Upper lobe of left lung (tissue), 6 donors: ENCODE measurements at regions not wholly inside any gene's neighbourhood (a gene's known extent, or its start where the extent isn't known, plus 50 kb on each side); places are given as distances from the start of the nearest gene placed in this dataset.

Source experiments
- ATAC-seq, 2 donors: fragments of 200-7000 bp; cut with Tn5 transposase; one replicate each; pipeline ENCODE4 v1.9.1; 2022; ENCODE audit warnings: mild to moderate bottlenecking in 2 of 2, moderate library complexity in 2 of 2; ENCODE audit not compliant: low FRiP score in 2 of 2
- DNase-seq, 2 donors: peaks; one replicate each; pipeline ENCODE4 v3.0.0-alpha.2; 2019 to 2020
- H3K27ac ChIP-seq, 4 donors: fragments of 200-600 bp; sonication (generic); one replicate each; pipeline ENCODE4 v1.5.1; 2016 to 2019
- H3K27me3 ChIP-seq, 4 donors: fragments of 200-600 bp; sonication (generic); one replicate each; pipeline ENCODE4 v1.5.1; 2017 to 2019
- H3K36me3 ChIP-seq, 4 donors: fragments of 200-600 bp; sonication (generic); one replicate each; pipeline ENCODE4 v1.5.1; 2016 to 2019
- H3K4me1 ChIP-seq, 4 donors: fragments of 200-600 bp; sonication (generic); one replicate each; pipeline ENCODE4 v1.5.1; 2018 to 2019
- H3K4me3 ChIP-seq, 4 donors: fragments of 200-600 bp; sonication (generic); one replicate each; pipeline ENCODE4 v1.5.1; 2017 to 2019; ENCODE audit warnings: mild to moderate bottlenecking in 2 of 4, moderate library complexity in 1 of 4
- H3K9me3 ChIP-seq, 4 donors: fragments of 200-600 bp; sonication (generic); one replicate each; pipeline ENCODE4 v1.5.1; 2018 to 2019
- CTCF ChIP-seq, 6 experiments: fragments of 450-650 bp in 4 of 6; fragments of 200-600 bp in 2 of 6; sonication (generic) in 2 of 6; IDR thresholded peaks; one replicate each; pipeline ENCODE4 v1.5.1; 2016 to 2019; ENCODE audit warnings: antibody characterized with exemption in 6 of 6
- EP300 ChIP-seq, 4 donors: sonication (generic); formaldehyde crosslinking; IDR thresholded peaks; one replicate each; pipeline ENCODE4 v1.5.1; 2017; ENCODE audit warnings: antibody characterized with exemption in 4 of 4, control low read depth in 2 of 4
- POLR2A ChIP-seq, 4 donors: fragments of 450-650 bp; IDR thresholded peaks; one replicate each; pipeline ENCODE4 v1.5.1; 2016 to 2017; ENCODE audit warnings: antibody characterized with exemption in 4 of 4, mild to moderate bottlenecking in 2 of 4
- POLR2AphosphoS5 ChIP-seq, 2 donors: sonication (generic); formaldehyde crosslinking; IDR thresholded peaks; one replicate each; pipeline ENCODE4 v1.5.1; 2017; ENCODE audit warnings: antibody characterized with exemption in 2 of 2
- WGBS, 2 donors: methylation state at CpG; one replicate each; pipeline ENCODE4 v1.1.5; 2017 to 2018; 5-methylcytosine and 5-hydroxymethylcytosine counted together
- donor health status: DM: no; HTN: no; CAD: no; lungs with moderate emphysema.
- donor health status: DM: no; HTN: yes; CAD: no; lungs with severe emphysema.

DNA sequence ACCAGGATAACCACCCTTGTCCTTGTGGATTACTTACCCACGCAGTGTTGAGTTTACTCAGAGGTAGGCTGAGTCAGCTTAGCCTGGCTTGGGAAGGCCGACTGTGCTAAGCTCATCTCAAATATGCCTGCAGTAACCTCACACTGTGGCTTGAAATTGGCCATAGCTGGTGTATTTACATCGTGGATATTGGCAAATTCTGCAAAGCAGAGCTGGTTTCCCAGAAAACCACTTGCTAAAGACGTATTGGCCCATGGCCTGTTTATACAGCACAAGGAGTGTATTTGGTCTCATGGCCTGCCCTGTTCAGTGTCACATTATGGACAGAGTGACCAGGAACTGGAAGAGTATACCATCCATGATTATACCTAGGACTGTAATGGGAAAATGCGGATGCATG is 170.5 kb upstream of the UBE3A start:
- peak in 1 of 2 donors; percentile 52 for DNase-seq
- Histone ChIP-seq H3K4me3 (no peak overlapping the region), H3K36me3 (no peaks in the 10 kb centered on the region), H3K4me1 (no peaks in the 10 kb centered on the region), H3K27me3 (no peaks in the 10 kb centered on the region), H3K27ac (no peak overlapping the region), H3K9me3 (no peaks in the 10 kb centered on the region)
- TF ChIP-seq EP300 (IDR thresholded peaks at IDR 0.05) (peak in 1 of 4 donors; percentile 79), POLR2AphosphoS5 (IDR thresholded peaks at IDR 0.05) (no peak)
- 64 to 70% methylated on average over 5 of the region's 5 CpGs for WGBS, 2 donors
- ATAC-seq = peak in 1 of 2 donors; percentile 71

DNA sequence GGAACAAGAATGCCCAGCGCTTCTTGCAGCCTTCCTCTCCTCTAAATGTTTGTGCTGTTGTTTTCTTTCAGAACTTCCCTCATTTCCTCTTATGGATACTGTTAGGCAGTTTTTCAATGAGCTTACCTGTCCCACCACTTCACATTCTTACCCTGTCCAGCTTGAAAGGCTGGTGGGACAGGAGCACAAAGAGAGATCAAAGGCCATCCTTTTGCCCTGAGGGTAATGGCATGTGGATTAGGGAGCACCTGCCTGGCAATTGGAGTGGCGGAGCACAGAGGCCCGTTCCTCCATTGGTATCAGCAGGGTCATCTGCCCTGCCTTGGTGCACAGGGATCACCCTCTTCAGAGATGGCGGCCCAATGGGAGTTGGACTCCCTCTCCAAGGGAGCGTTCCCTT is 170.1 kb upstream of the UBE3A start:
- TF ChIP-seq CTCF (IDR thresholded peaks at IDR 0.05) (no peak), POLR2A (IDR thresholded peaks at IDR 0.05) (no peak), EP300 (IDR thresholded peaks at IDR 0.05) (no peak), POLR2AphosphoS5 (IDR thresholded peaks at IDR 0.05) (no peak)
- Histone ChIP-seq H3K4me1 (no peaks in the 10 kb centered on the region), H3K9me3 (no peaks in the 10 kb centered on the region), H3K4me3 (no peak overlapping the region), H3K27me3 (no peaks in the 10 kb centered on the region), H3K36me3 (no peaks in the 10 kb centered on the region), H3K27ac (peak overlapping the region in 1 of 4 donors; percentile 36)
- DNase-seq = no peak
- WGBS, 2 donors = 79 to 83% methylated on average over 5 of the region's 5 CpGs
- peak; percentile 17 to 57 for ATAC-seq

- Histone ChIP-seq H3K27ac (no peak overlapping the region), H3K36me3 (no peaks in the 10 kb centered on the region), H3K4me3 (no peak overlapping the region), H3K27me3 (no peaks in the 10 kb centered on the region), H3K4me1 (no peaks in the 10 kb centered on the region), H3K9me3 (no peaks in the 10 kb centered on the region)
- TF ChIP-seq POLR2A (IDR thresholded peaks at IDR 0.05) (no peak), POLR2AphosphoS5 (IDR thresholded peaks at IDR 0.05) (no peak), CTCF (IDR thresholded peaks at IDR 0.05) (no peak), EP300 (IDR thresholded peaks at IDR 0.05) (no peak)
- ATAC-seq (no peak), DNase-seq (no peak)
- whole genome bisulfite sequencing, 2 donors = 85% methylated on average over 1 of the region's 1 CpG
Measured at GRCh38 chr15:25605151-25605550, 166.3 kb upstream of the UBE3A start.

- H3K36me3 ChIP-seq = no peaks in the 10 kb centered on the region
- no peak overlapping the region for H3K4me3 ChIP-seq
- WGBS, 2 donors = 74 to 83% methylated on average over 1 of the region's 1 CpG
Measured at GRCh38 chr15:25600751-25601150, 161.9 kb upstream of the UBE3A start.

DNA sequence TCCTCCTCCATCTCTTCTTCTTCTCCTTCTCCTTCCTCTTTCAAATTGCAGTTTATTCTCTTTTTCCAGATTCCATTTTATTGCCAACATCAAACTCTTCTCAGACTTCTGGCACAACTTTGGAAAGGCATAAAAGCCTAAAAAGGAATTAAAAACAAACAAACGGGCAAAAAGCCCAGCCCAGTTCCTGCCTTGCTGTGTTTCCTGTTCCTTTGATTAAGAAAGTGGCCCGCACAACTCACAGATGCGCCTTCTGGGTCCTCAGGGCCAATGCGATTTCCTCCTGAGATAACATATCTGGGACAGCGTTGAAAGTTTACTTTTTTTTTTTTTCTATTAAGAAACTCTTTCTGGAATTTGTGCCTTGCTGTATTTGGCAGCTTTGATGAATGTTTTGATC is 158.7 kb upstream of the UBE3A start:
- Histone ChIP-seq H3K9me3 (peaks cover 0 to 7% (median 0%) of the 10 kb centered on the region in 4 donors), H3K27ac (no peak overlapping the region), H3K4me1 (no peaks in the 10 kb centered on the region), H3K36me3 (no peaks in the 10 kb centered on the region), H3K27me3 (no peaks in the 10 kb centered on the region), H3K4me3 (no peak overlapping the region)
- DNase-seq (no peak), ATAC-seq (no peak)
- WGBS, 2 donors = 34 to 41% methylated on average over 5 of the region's 5 CpGs
- no peak for TF ChIP-seq CTCF (IDR thresholded peaks at IDR 0.05)
- TF ChIP-seq POLR2AphosphoS5 (IDR thresholded peaks at IDR 0.05) = no peak

More at GRCh38 chr15:25600751-25601150, 161.9 kb upstream of the UBE3A start:
- ATAC-seq (no peak), DNase-seq (no peak)
- H3K9me3 ChIP-seq = peaks cover 0 to 7% (median 0%) of the 10 kb centered on the region in 4 donors
- no peaks in the 10 kb centered on the region for H3K4me1 ChIP-seq
- no peak for TF ChIP-seq POLR2AphosphoS5 (IDR thresholded peaks at IDR 0.05)
- no peak for TF ChIP-seq POLR2A (IDR thresholded peaks at IDR 0.05)
- no peak for TF ChIP-seq CTCF (IDR thresholded peaks at IDR 0.05)
- TF ChIP-seq EP300 (IDR thresholded peaks at IDR 0.05) = no peak
- H3K27ac ChIP-seq = no peak overlapping the region
- no peaks in the 10 kb centered on the region for H3K27me3 ChIP-seq
